ENCODE measurements at regions not wholly inside any gene's neighbourhood (a gene's known extent, or its start where the extent isn't known, plus 50 kb on each side); places are given as distances from the start of the nearest gene placed in this dataset.

GRCh38 chr20:50425076-50425475 is 85.1 kb upstream of the PTPN1 start:
- ATAC-seq (no peak), DNase-seq (no peak)
- Histone ChIP-seq H3K36me3 (no peaks in the 10 kb centered on the region), H3K9me3 (no peaks in the 10 kb centered on the region), H3K27me3 (no peaks in the 10 kb centered on the region), H3K27ac (no peak overlapping the region), H3K4me1 (peaks cover 0 to 23% (median 9%) of the 10 kb centered on the region in 4 donors), H3K4me3 (no peak overlapping the region)
- 42% methylated on average over 2 of the region's 3 CpGs for WGBS (ENCODE audit: insufficient coverage, low coverage, low lambda C conversion rate, missing lambda C conversion rate)
- no peak for TF ChIP-seq CTCF (IDR thresholded peaks at IDR 0.05)
- no peak for TF ChIP-seq POLR2A (IDR thresholded peaks at IDR 0.05)
- intact Hi-C loops (cut with DNase I) = no loop called here

GRCh38 chr20:50426866-50427718 is 83.1 kb upstream of the PTPN1 start:
- Histone ChIP-seq H3K36me3 (no peaks in the 10 kb centered on the region), H3K27ac (peak overlapping the region in 1 of 3 donors; percentile 55), H3K4me3 (no peak overlapping the region), H3K4me1 (peaks cover 0 to 23% (median 9%) of the 10 kb centered on the region in 4 donors), H3K9me3 (no peaks in the 10 kb centered on the region), H3K27me3 (no peaks in the 10 kb centered on the region)
- TF ChIP-seq POLR2A (IDR thresholded peaks at IDR 0.05) (no peak), CTCF (IDR thresholded peaks at IDR 0.05) (no peak)
- ATAC-seq (peak; percentile 37 to 84 (median 60)), DNase-seq (no peak)
- intact Hi-C loops (cut with DNase I) = no loop called here
- WGBS (ENCODE audit: insufficient coverage, low coverage, low lambda C conversion rate, missing lambda C conversion rate) = 71% methylated on average over 3 of the region's 6 CpGs

- no peaks in the 10 kb centered on the region for H3K9me3 ChIP-seq
- H3K4me1 ChIP-seq = peaks cover 0 to 23% (median 9%) of the 10 kb centered on the region in 4 donors
- no peaks in the 10 kb centered on the region for H3K27me3 ChIP-seq
- DNase-seq = no peak
- WGBS (ENCODE audit: insufficient coverage, low coverage, low lambda C conversion rate, missing lambda C conversion rate) = 44% methylated on average over 4 of the region's 5 CpGs
- peak overlapping the region in 1 of 3 donors; percentile 55 for H3K27ac ChIP-seq
- intact Hi-C loops (cut with DNase I) = no loop called here
- H3K4me3 ChIP-seq = no peak overlapping the region
- no peak for TF ChIP-seq CTCF (IDR thresholded peaks at IDR 0.05)
- no peak for TF ChIP-seq POLR2A (IDR thresholded peaks at IDR 0.05)
- H3K36me3 ChIP-seq = no peaks in the 10 kb centered on the region
- ATAC-seq = peak in 3 of 4 donors; percentile 6 to 34 (median 18)
Measured at GRCh38 chr20:50427719-50428083, 82.5 kb upstream of the PTPN1 start.

GRCh38 chr20:50428097-50428828 is 81.9 kb upstream of the PTPN1 start:
- Histone ChIP-seq H3K36me3 (no peaks in the 10 kb centered on the region), H3K27me3 (no peaks in the 10 kb centered on the region), H3K27ac (no peak overlapping the region), H3K4me1 (peaks cover 0 to 17% (median 6%) of the 10 kb centered on the region in 4 donors), H3K9me3 (no peaks in the 10 kb centered on the region), H3K4me3 (no peak overlapping the region)
- 76% methylated on average over 5 of the region's 6 CpGs for WGBS (ENCODE audit: insufficient coverage, low coverage, low lambda C conversion rate, missing lambda C conversion rate)
- intact Hi-C loops (cut with DNase I) = no loop called here
- DNase-seq (no peak), ATAC-seq (no peak)
- TF ChIP-seq CTCF (IDR thresholded peaks at IDR 0.05) = no peak

All from right lobe of liver (tissue), 6 donors.